ENCODE measurements at regions not wholly inside any gene's neighbourhood (a gene's known extent, or its start where the extent isn't known, plus 50 kb on each side); places are given as distances from the start of the nearest gene placed in this dataset.

DNA sequence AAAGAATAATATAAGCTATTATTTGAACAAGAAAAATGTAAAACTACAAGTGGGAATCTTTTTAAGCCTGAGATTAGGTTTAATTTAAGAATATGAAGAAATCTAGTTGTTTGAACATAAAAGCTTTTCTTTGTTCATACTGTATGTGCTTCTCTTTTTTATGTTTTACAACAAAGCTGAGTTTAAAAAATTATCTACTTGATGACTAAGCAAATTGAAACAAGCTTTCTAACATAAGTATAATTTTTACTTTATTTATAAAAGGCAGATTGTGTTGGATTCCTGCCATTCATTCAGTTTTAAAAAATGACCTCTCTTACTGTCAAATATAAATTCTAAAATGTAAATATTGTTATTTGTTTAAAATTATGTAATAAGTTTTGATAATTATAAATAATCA lies 958.2 kb downstream of the DNAJB9 start:
- Histone ChIP-seq H3K27ac (ENCODE audit: control insufficient read depth, insufficient read depth) (no peak overlapping the region), H3K4me3 (no peak overlapping the region), H3K27me3 (replicated peaks in 1 of 2; ENCODE audit: control insufficient read depth in 2 of 2, insufficient read depth in 2 of 2, low read length in 1 of 2) (no peaks in the 10 kb centered on the region), H3K4me2 (ENCODE audit: control insufficient read depth, insufficient read depth) (no peak overlapping the region), H3K36me3 (ENCODE audit: control insufficient read depth in 2 of 2, insufficient read depth in 2 of 2, low read length in 1 of 2) (no peaks in the 10 kb centered on the region), H4K20me1 (ENCODE audit: control insufficient read depth, insufficient read depth) (no peaks in the 10 kb centered on the region), H3K9ac (ENCODE audit: control insufficient read depth, insufficient read depth, low read length) (no peak overlapping the region), H3K4me1 (ENCODE audit: control insufficient read depth, insufficient read depth, low read length) (no peaks in the 10 kb centered on the region), H2AFZ (ENCODE audit: control insufficient read depth, low read depth, low read length) (no peak overlapping the region), H3K9me3 (replicated peaks; ENCODE audit: control insufficient read depth, insufficient read depth, low read length) (no peaks in the 10 kb centered on the region), H3K79me2 (ENCODE audit: control insufficient read depth, insufficient read depth, low read length) (no peaks in the 10 kb centered on the region)
- ChIA-PET POLR2A (no interaction called here), RAD21 (ENCODE audit: unreplicated experiment) (interaction anchor here (1.5 to 2.0 kb wide), 2 partner anchors 12 to 48 kb away, joined by 4 to 5 read pairs; no protein-coding TSS in a partner anchor), CTCF (interaction anchor here (0.9 to 1.2 kb wide), 2 partner anchors 11 to 17 kb away, joined by 3 to 4 read pairs; no protein-coding TSS in a partner anchor), SMC1A (ENCODE audit: uncharacterized antibody, unreplicated experiment) (interaction anchor here (1.0 to 2.3 kb wide), 8 partner anchors 8 to 86 kb away, joined by 3 to 7 read pairs (median 5); no protein-coding TSS in a partner anchor)
- in situ Hi-C loops (cut with MboI): no loop called here
- ATAC-seq (no peak), DNase-seq (ENCODE audit: low read depth, low spot score) (no peak), FAIRE-seq (no peak)
- intact Hi-C loops (cut with micrococcal nuclease; ENCODE audit: unreplicated experiment): no loop called here
- no TSS peak for BruUV-seq (replicated peaks)
- TF ChIP-seq, protein P1, sequence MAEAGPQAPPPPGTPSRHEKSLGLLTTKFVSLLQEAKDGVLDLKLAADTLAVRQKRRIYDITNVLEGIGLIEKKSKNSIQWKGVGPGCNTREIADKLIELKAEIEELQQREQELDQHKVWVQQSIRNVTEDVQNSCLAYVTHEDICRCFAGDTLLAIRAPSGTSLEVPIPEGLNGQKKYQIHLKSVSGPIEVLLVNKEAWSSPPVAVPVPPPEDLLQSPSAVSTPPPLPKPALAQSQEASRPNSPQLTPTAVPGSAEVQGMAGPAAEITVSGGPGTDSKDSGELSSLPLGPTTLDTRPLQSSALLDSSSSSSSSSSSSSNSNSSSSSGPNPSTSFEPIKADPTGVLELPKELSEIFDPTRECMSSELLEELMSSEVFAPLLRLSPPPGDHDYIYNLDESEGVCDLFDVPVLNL (IDR thresholded peaks at IDR 0.05; ENCODE audit: low read depth, low read length): no peak
- TF ChIP-seq EED (IDR thresholded peaks at IDR 0.05; ENCODE audit: low read depth): no peak
- TF ChIP-seq, protein P2, sequence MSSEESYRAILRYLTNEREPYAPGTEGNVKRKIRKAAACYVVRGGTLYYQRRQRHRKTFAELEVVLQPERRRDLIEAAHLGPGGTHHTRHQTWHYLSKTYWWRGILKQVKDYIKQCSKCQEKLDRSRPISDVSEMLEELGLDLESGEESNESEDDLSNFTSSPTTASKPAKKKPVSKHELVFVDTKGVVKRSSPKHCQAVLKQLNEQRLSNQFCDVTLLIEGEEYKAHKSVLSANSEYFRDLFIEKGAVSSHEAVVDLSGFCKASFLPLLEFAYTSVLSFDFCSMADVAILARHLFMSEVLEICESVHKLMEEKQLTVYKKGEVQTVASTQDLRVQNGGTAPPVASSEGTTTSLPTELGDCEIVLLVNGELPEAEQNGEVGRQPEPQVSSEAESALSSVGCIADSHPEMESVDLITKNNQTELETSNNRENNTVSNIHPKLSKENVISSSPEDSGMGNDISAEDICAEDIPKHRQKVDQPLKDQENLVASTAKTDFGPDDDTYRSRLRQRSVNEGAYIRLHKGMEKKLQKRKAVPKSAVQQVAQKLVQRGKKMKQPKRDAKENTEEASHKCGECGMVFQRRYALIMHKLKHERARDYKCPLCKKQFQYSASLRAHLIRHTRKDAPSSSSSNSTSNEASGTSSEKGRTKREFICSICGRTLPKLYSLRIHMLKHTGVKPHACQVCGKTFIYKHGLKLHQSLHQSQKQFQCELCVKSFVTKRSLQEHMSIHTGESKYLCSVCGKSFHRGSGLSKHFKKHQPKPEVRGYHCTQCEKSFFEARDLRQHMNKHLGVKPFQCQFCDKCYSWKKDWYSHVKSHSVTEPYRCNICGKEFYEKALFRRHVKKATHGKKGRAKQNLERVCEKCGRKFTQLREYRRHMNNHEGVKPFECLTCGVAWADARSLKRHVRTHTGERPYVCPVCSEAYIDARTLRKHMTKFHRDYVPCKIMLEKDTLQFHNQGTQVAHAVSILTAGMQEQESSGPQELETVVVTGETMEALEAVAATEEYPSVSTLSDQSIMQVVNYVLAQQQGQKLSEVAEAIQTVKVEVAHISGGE (CRISPR knock-in tag; IDR thresholded peaks at IDR 0.05): no peak
- no peak for TF ChIP-seq IKZF1 (conservative IDR thresholded peaks at IDR 0.05)
- no peak for TF ChIP-seq BRCA1 (IDR thresholded peaks at IDR 0.05; ENCODE audit: low read depth, low read length)
- TF ChIP-seq, protein P3, sequence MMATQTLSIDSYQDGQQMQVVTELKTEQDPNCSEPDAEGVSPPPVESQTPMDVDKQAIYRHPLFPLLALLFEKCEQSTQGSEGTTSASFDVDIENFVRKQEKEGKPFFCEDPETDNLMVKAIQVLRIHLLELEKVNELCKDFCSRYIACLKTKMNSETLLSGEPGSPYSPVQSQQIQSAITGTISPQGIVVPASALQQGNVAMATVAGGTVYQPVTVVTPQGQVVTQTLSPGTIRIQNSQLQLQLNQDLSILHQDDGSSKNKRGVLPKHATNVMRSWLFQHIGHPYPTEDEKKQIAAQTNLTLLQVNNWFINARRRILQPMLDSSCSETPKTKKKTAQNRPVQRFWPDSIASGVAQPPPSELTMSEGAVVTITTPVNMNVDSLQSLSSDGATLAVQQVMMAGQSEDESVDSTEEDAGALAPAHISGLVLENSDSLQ (IDR thresholded peaks at IDR 0.05): no peak
- no peak for TF ChIP-seq SUZ12 (IDR thresholded peaks at IDR 0.05; ENCODE audit: unreplicated experiment)
- TF ChIP-seq SUPT20H (IDR thresholded peaks at IDR 0.05; ENCODE audit: borderline replicate concordance, control insufficient read depth, low read depth, low read length): no peak
- TF ChIP-seq, protein P4, sequence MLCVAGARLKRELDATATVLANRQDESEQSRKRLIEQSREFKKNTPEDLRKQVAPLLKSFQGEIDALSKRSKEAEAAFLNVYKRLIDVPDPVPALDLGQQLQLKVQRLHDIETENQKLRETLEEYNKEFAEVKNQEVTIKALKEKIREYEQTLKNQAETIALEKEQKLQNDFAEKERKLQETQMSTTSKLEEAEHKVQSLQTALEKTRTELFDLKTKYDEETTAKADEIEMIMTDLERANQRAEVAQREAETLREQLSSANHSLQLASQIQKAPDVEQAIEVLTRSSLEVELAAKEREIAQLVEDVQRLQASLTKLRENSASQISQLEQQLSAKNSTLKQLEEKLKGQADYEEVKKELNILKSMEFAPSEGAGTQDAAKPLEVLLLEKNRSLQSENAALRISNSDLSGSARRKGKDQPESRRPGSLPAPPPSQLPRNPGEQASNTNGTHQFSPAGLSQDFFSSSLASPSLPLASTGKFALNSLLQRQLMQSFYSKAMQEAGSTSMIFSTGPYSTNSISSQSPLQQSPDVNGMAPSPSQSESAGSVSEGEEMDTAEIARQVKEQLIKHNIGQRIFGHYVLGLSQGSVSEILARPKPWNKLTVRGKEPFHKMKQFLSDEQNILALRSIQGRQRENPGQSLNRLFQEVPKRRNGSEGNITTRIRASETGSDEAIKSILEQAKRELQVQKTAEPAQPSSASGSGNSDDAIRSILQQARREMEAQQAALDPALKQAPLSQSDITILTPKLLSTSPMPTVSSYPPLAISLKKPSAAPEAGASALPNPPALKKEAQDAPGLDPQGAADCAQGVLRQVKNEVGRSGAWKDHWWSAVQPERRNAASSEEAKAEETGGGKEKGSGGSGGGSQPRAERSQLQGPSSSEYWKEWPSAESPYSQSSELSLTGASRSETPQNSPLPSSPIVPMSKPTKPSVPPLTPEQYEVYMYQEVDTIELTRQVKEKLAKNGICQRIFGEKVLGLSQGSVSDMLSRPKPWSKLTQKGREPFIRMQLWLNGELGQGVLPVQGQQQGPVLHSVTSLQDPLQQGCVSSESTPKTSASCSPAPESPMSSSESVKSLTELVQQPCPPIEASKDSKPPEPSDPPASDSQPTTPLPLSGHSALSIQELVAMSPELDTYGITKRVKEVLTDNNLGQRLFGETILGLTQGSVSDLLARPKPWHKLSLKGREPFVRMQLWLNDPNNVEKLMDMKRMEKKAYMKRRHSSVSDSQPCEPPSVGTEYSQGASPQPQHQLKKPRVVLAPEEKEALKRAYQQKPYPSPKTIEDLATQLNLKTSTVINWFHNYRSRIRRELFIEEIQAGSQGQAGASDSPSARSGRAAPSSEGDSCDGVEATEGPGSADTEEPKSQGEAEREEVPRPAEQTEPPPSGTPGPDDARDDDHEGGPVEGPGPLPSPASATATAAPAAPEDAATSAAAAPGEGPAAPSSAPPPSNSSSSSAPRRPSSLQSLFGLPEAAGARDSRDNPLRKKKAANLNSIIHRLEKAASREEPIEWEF (IDR thresholded peaks at IDR 0.05; ENCODE audit: insufficient replicate concordance, low read depth, low read length): no peak
- TF ChIP-seq, protein P5, sequence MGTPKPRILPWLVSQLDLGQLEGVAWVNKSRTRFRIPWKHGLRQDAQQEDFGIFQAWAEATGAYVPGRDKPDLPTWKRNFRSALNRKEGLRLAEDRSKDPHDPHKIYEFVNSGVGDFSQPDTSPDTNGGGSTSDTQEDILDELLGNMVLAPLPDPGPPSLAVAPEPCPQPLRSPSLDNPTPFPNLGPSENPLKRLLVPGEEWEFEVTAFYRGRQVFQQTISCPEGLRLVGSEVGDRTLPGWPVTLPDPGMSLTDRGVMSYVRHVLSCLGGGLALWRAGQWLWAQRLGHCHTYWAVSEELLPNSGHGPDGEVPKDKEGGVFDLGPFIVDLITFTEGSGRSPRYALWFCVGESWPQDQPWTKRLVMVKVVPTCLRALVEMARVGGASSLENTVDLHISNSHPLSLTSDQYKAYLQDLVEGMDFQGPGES (IDR thresholded peaks at IDR 0.05): no peak
- TF ChIP-seq GATAD2B (conservative IDR thresholded peaks at IDR 0.05; ENCODE audit: low read depth): no peak
- TF ChIP-seq IKZF2 (IDR thresholded peaks at IDR 0.05): no peak
- no peak for TF ChIP-seq CBFB (IDR thresholded peaks at IDR 0.05; ENCODE audit: low read depth)
- TF ChIP-seq JUNB (IDR thresholded peaks at IDR 0.05): no peak
